KOPT-K1 (cell line): ENCODE measurements at regions not wholly inside any gene's neighbourhood (a gene's known extent, or its start where the extent isn't known, plus 50 kb on each side); places are given as distances from the start of the nearest gene placed in this dataset.
"Not testable (repeated sequence)": the region's sequence is repeated elsewhere in the genome, so short reads cannot be mapped to it uniquely, and the experiment has no call there.

Source experiments
- H3K27ac ChIP-seq: fragments of 200-600 bp; sonication (generic); 2 replicates; pipeline ENCODE4 v1.5.1; 2016; ENCODE audit warnings: antibody characterized with exemption, mild to moderate bottlenecking, low read depth, low read length; ENCODE audit not compliant: poor library complexity, severe bottlenecking
- H3K36me3 ChIP-seq: fragments of 200-600 bp; sonication (generic); 2 replicates; pipeline ENCODE4 v1.5.1; 2017; ENCODE audit warnings: antibody characterized with exemption, mild to moderate bottlenecking, low read length, moderate library complexity; ENCODE audit not compliant: insufficient read depth
- H3K9me3 ChIP-seq: fragments of 200-600 bp; sonication (generic); 2 replicates; pipeline ENCODE4 v1.5.1; 2017; ENCODE audit warnings: antibody characterized with exemption, low read length, mild to moderate bottlenecking; ENCODE audit not compliant: insufficient read depth, poor library complexity, severe bottlenecking

DNA sequence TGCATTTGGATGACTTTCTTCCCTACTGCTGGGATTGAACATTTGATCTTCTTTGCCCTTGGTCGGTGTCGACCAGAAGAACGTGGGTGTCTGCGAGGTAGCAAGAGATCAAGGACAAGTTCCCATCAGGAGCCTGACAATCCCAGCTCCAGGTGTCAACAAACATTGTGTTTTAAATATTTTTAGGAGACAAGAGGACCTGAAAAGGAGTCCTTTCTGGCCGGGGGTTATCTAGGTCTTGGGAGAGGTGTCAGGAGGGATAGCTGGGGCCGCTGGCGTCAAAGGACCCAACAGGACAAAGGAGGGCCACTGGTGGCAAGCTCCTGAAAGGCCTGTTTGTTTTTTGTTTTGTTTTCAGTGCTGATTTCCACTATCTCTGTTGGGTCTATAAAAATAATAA is 308.4 kb upstream of the ERCC4 start:
- H3K36me3 ChIP-seq = no peaks in the 10 kb centered on the region
- no peak overlapping the region for H3K27ac ChIP-seq
- H3K9me3 ChIP-seq = no peaks in the 10 kb centered on the region

DNA sequence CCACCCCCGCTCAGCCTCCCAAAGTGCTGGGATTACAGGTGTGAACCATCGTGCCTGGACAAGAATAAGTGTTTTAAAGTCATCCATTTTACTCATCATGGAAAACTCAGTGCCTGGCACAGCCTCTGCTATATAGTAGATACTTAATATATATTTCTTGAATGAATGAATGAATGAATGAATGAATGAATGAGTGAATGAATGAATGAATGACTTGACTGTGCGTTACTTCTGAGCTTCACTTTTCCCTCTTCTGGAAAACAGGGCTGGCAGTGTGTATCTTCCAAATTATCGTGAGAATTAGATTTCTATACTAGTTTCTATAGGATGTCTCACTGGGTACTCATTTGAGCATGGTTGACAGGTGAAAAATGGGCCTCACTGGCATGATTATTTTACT is 307.3 kb upstream of the ERCC4 start:
- Histone ChIP-seq H3K36me3 (no peaks in the 10 kb centered on the region), H3K9me3 (no peaks in the 10 kb centered on the region), H3K27ac (no peak overlapping the region)

DNA sequence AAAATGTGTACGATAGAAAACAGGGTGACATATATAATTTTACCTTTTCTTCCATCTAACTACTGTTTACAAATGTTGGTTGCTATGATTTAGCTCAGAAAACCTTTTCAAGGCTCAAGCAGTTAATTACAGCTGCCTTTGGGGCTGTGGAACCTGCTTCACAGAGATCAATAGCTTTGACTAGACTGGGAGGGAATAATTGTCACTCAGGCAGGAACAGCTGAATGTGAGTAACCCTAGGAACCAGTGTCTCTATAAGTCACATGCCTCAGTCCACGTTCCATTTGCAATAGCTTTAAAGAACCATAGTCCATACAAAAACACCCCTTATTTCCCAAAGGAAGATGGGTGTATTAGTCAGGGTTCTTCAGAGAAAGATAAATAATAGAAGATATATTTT is 306.8 kb upstream of the ERCC4 start:
- Histone ChIP-seq H3K36me3 (no peaks in the 10 kb centered on the region), H3K9me3 (no peaks in the 10 kb centered on the region), H3K27ac (no peak overlapping the region)

DNA sequence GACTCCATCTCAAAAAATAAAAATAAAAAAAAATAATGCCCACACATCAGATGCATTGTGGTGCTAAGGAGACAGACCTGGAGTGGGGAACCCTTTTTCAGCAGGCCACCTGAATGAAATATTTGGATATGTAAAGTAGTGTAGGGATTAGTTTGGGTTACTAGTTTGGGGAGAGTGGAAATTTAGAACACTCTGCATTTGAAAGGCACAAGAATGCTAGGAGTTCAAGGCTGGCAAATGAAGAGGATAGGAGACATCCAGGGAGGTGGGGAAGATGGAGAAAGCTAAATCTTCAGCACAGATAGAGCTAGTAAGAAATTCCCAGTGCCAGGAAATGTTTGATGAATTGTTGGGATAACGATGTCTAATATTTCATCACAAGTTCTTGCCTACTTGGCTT is 298.3 kb upstream of the ERCC4 start:
- no peak overlapping the region for H3K27ac ChIP-seq
- no peaks in the 10 kb centered on the region for H3K9me3 ChIP-seq

GRCh38 chr16:13628156-13628555 is 291.8 kb upstream of the ERCC4 start:
- Histone ChIP-seq H3K9me3 (no peaks in the 10 kb centered on the region), H3K36me3 (no peaks in the 10 kb centered on the region)

More for the DNA sequence above, 298.3 kb upstream of the ERCC4 start:
- H3K36me3 ChIP-seq = no peaks in the 10 kb centered on the region

GRCh38 chr16:13629704-13630103 is 290.2 kb upstream of the ERCC4 start:
- Histone ChIP-seq H3K27ac (no peak overlapping the region), H3K36me3 (no peaks in the 10 kb centered on the region), H3K9me3 (no peaks in the 10 kb centered on the region)

More at GRCh38 chr16:13628156-13628555, 291.8 kb upstream of the ERCC4 start:
- no peak overlapping the region for H3K27ac ChIP-seq

- no peaks in the 10 kb centered on the region for H3K36me3 ChIP-seq
- no peak overlapping the region for H3K27ac ChIP-seq
- H3K9me3 ChIP-seq = no peaks in the 10 kb centered on the region
Measured at GRCh38 chr16:13630374-13630773, 289.6 kb upstream of the ERCC4 start.

- Histone ChIP-seq H3K36me3 (no peaks in the 10 kb centered on the region), H3K27ac (no peak overlapping the region), H3K9me3 (no peaks in the 10 kb centered on the region)
Measured at GRCh38 chr16:13631213-13631767, 288.7 kb upstream of the ERCC4 start.

GRCh38 chr16:13631916-13632315 is 288.0 kb upstream of the ERCC4 start:
- Histone ChIP-seq H3K36me3 (no peaks in the 10 kb centered on the region), H3K9me3 (no peaks in the 10 kb centered on the region), H3K27ac (no peak overlapping the region)

DNA sequence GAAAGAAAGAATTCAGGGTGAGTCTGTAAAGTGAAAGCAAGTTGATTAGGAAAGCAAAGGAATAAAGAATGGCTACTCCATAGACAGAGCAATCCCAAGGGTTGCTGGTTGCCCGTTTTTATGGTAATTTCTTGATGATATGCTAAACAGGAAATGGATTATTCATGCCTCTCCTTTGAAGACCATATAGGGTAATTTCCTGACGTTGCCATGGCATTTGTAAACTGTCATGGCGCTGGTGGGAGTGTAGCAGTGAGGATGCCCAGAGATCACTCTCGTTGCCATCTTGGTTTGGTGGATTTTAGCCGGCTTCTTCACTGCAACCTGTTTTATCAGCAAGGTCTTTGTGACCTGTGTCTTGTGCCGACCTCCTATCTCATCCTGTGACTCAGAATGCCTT is 287.4 kb upstream of the ERCC4 start:
- not testable (repeated sequence) for H3K9me3 ChIP-seq, H3K36me3 ChIP-seq, H3K27ac ChIP-seq

DNA sequence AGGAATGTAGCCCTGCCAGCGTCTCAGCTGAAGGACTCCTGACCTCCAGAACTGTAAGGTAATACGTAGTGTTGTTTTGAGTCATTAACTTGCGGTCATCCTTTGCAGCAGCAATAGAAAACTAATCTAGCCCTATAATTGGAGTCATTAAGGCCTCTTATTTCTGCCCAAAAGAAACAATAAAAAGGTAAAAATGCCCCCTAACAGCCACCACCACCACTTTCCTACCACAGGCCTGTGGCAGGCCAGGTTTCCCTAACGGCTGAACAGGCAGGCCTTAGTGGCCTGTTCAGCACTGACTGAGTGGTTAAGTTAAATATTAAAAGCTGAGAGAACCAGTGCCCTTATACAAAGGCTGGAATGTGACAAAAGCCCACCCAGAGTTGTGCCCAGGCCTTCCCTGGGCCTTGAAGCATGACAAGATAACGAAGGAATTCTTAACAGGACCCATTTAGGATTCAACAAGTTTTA is 286.5 kb upstream of the ERCC4 start:
- Histone ChIP-seq H3K27ac (no peak overlapping the region), H3K9me3 (no peaks in the 10 kb centered on the region), H3K36me3 (no peaks in the 10 kb centered on the region)

GRCh38 chr16:13634253-13634652 is 285.7 kb upstream of the ERCC4 start:
- Histone ChIP-seq H3K27ac (no peak overlapping the region), H3K36me3 (no peaks in the 10 kb centered on the region), H3K9me3 (no peaks in the 10 kb centered on the region)

DNA sequence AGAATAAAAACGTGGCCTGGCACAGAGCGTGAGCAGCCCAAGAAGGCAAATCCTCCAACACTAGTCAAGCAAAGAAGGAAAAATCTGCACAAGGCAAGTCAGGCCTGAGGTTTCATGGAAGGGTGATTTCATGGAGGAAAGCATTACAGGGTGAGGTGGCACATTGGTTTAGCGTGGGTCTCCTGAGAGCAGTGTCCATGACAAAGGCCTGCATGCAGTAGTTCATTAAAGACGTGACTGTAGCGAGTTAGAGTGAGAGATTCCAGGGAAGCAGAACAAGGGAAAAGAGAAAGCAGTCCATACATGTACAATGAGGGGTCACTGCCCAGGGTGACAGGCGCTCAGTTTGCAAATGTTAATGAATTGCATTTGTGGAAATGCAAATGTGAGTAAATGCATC is 285.0 kb upstream of the ERCC4 start:
- no peak overlapping the region for H3K27ac ChIP-seq
- no peaks in the 10 kb centered on the region for H3K36me3 ChIP-seq
- H3K9me3 ChIP-seq = no peaks in the 10 kb centered on the region

GRCh38 chr16:13638218-13638617 is 281.7 kb upstream of the ERCC4 start:
- no peaks in the 10 kb centered on the region for H3K9me3 ChIP-seq
- H3K36me3 ChIP-seq = no peaks in the 10 kb centered on the region
- H3K27ac ChIP-seq = no peak overlapping the region

GRCh38 chr16:13643412-13643811 is 276.5 kb upstream of the ERCC4 start:
- Histone ChIP-seq H3K27ac (no peak overlapping the region), H3K36me3 (no peaks in the 10 kb centered on the region), H3K9me3 (no peaks in the 10 kb centered on the region)

GRCh38 chr16:13645601-13646245 is 274.2 kb upstream of the ERCC4 start:
- Histone ChIP-seq H3K27ac (no peak overlapping the region), H3K36me3 (no peaks in the 10 kb centered on the region), H3K9me3 (no peaks in the 10 kb centered on the region)
